ENCODE measurements at regions not wholly inside any gene's neighbourhood (a gene's known extent, or its start where the extent isn't known, plus 50 kb on each side); places are given as distances from the start of the nearest gene placed in this dataset.
"Not testable (repeated sequence)": the region's sequence is repeated elsewhere in the genome, so short reads cannot be mapped to it uniquely, and the experiment has no call there.

- no peak for DNase-seq (ENCODE audit: low read depth)
Observed at GRCh38 chr11:7874056-7874455, 57.0 kb downstream of the OR10A6 start.

- DNase-seq (ENCODE audit: low read depth) = no peak
Observed at GRCh38 chr11:7872890-7873289, 58.2 kb downstream of the OR10A6 start.

- no peak for DNase-seq (ENCODE audit: low read depth)
Observed at GRCh38 chr11:7871056-7871455, 60.0 kb downstream of the OR10A6 start.

- DNase-seq (ENCODE audit: low read depth) = peak; percentile 81
Observed at GRCh38 chr11:7869467-7869866, 61.6 kb downstream of the OR10A6 start.

GRCh38 chr11:7861292-7861691 lies 64.5 kb upstream of the OR5P2 start:
- not testable (repeated sequence) for DNase-seq (ENCODE audit: low read depth)

GRCh38 chr11:7860844-7861243 lies 64.1 kb upstream of the OR5P2 start:
- not testable (repeated sequence) for DNase-seq (ENCODE audit: low read depth)

GRCh38 chr11:7858006-7858405 lies 61.3 kb upstream of the OR5P2 start:
- no peak for DNase-seq (ENCODE audit: low read depth)

GRCh38 chr11:7851391-7851790 lies 54.6 kb upstream of the OR5P2 start:
- peak; percentile 16 for DNase-seq (ENCODE audit: low read depth)

- DNase-seq (ENCODE audit: low read depth) = no peak
Observed at GRCh38 chr11:7849018-7849417, 52.3 kb upstream of the OR5P2 start.

All from M059J (cell line).